Lower leg skin (tissue), 4 donors: ENCODE measurements at regions not wholly inside any gene's neighbourhood (a gene's known extent, or its start where the extent isn't known, plus 50 kb on each side); places are given as distances from the start of the nearest gene placed in this dataset.
"Not testable (repeated sequence)": the region's sequence is repeated elsewhere in the genome, so short reads cannot be mapped to it uniquely, and the experiment has no call there.

ENCODE experiments used
- DNase-seq, 2 donors: peaks; one replicate each; pipeline ENCODE4 v3.0.0-alpha.2; 2019; ENCODE audit warnings: low spot score in 2 of 2
- H3K4me3 ChIP-seq: fragments of 200-600 bp; sonication (generic); 2 replicates; pipeline ENCODE4 v1.5.1; 2017; ENCODE audit warnings: mild to moderate bottlenecking, low read depth; ENCODE audit not compliant: poor library complexity, severe bottlenecking
- CTCF ChIP-seq, 3 donors: fragments of 450-650 bp; IDR thresholded peaks; one replicate each; pipeline ENCODE4 v1.5.1; 2016; ENCODE audit warnings: antibody characterized with exemption in 3 of 3, mild to moderate bottlenecking in 3 of 3, moderate library complexity in 2 of 3
- POLR2A ChIP-seq, 2 donors: fragments of 450-650 bp; IDR thresholded peaks; one replicate each; pipeline ENCODE4 v1.6.1; 2016 to 2017; ENCODE audit warnings: antibody characterized with exemption in 2 of 2, mild to moderate bottlenecking in 1 of 2, moderate library complexity in 1 of 2
- WGBS, 2 donors: methylation state at CpG; one replicate each; pipeline ENCODE4 v1.1.5; 2018; 5-methylcytosine and 5-hydroxymethylcytosine counted together
- intact Hi-C: fragments of 100-400 bp; cut with DNase I; formaldehyde crosslinking; loops from one replicate; pipeline ENCODE4 v1.15.0; 2023; ENCODE audit warnings: low total_unique reads

GRCh38 chr14:27833001-27833400 lies 933.6 kb upstream of the FOXG1 start:
- intact Hi-C loops, DNase-seq, H3K4me3 ChIP-seq: not testable (repeated sequence)
- WGBS, 2 donors = 48 to 55% methylated on average over 5 of the region's 5 CpGs

- no peak for DNase-seq
- intact Hi-C loops = no loop called here
- no peak overlapping the region for H3K4me3 ChIP-seq
- TF ChIP-seq CTCF (IDR thresholded peaks at IDR 0.05) (no peak), POLR2A (IDR thresholded peaks at IDR 0.05) (no peak)
Measured at GRCh38 chr14:27836386-27836785, 930.2 kb upstream of the FOXG1 start.

- intact Hi-C loops = no loop called here
- no peak for DNase-seq
- no peak for TF ChIP-seq CTCF (IDR thresholded peaks at IDR 0.05)
- TF ChIP-seq POLR2A (IDR thresholded peaks at IDR 0.05) = no peak
- no peak overlapping the region for H3K4me3 ChIP-seq
- WGBS, 2 donors = 97% methylated on average over 39 to 42 of the region's 54 CpGs
Measured at GRCh38 chr14:27845241-27845850, 921.2 kb upstream of the FOXG1 start.

- H3K4me3 ChIP-seq = no peak overlapping the region
- 83 to 91% methylated on average over 8 of the region's 8 CpGs for WGBS, 2 donors
- intact Hi-C loops = no loop called here
- TF ChIP-seq POLR2A (IDR thresholded peaks at IDR 0.05) = no peak
- no peak for TF ChIP-seq CTCF (IDR thresholded peaks at IDR 0.05)
- no peak for DNase-seq
Measured at GRCh38 chr14:27845902-27846301, 920.7 kb upstream of the FOXG1 start.

- DNase-seq, intact Hi-C loops, H3K4me3 ChIP-seq: not testable (repeated sequence)
- 96 to 97% methylated on average over 1 of the region's 1 CpG for WGBS, 2 donors
Measured at GRCh38 chr14:27847480-27847879, 919.1 kb upstream of the FOXG1 start.

- DNase-seq, intact Hi-C loops, H3K4me3 ChIP-seq: not testable (repeated sequence)
Measured at GRCh38 chr14:27849193-27849592, 917.4 kb upstream of the FOXG1 start.

- intact Hi-C loops = no loop called here
- 42 to 57% methylated on average over 2 of the region's 2 CpGs for WGBS, 2 donors
- no peak overlapping the region for H3K4me3 ChIP-seq
- no peak for DNase-seq
- no peak for TF ChIP-seq CTCF (IDR thresholded peaks at IDR 0.05)
Measured at GRCh38 chr14:27862684-27863083, 903.9 kb upstream of the FOXG1 start.
